Stimulated activated naive B cell treated with anti-CD40 and anti-IgM and Interleukin-4, amounts not matched to agents 10 μg/mL and 1 μg/mL and 100 μg/mL, for 72 hours (primary cell): ENCODE measurements at regions not wholly inside any gene's neighbourhood (a gene's known extent, or its start where the extent isn't known, plus 50 kb on each side); places are given as distances from the start of the nearest gene placed in this dataset.
"Not testable (repeated sequence)": the region's sequence is repeated elsewhere in the genome, so short reads cannot be mapped to it uniquely, and the experiment has no call there.

ENCODE experiments used
- ATAC-seq, 2 donors: fragments of 150-1000 bp; cut with Tn5 transposase; replicated peaks; 2 replicates each; pipeline ENCODE4 v1.10.0; 2021; ENCODE audit warnings: moderate library complexity in 1 of 2
- DNase-seq: peaks from one replicate; pipeline ENCODE4 v3.0.0; 2021
- H3K27ac Mint-ChIP-seq: one replicate; pipeline ENCODE4 v1.8.0; 2022; ENCODE audit warnings: mild to moderate bottlenecking, mixed read lengths
- H3K27me3 Mint-ChIP-seq, 2 donors: one replicate each; pipeline ENCODE4 v1.8.0; 2022; ENCODE audit warnings: mixed read lengths in 2 of 2
- H3K36me3 Mint-ChIP-seq, 2 donors: one replicate each; pipeline ENCODE4 v1.8.0; 2022; ENCODE audit warnings: mixed read lengths in 2 of 2, mild to moderate bottlenecking in 1 of 2
- H3K4me1 Mint-ChIP-seq, 2 donors: one replicate each; pipeline ENCODE4 v1.8.0; 2022; ENCODE audit warnings: mixed read lengths in 2 of 2, mild to moderate bottlenecking in 1 of 2
- H3K4me3 Mint-ChIP-seq, 2 donors: one replicate each; pipeline ENCODE4 v1.8.0; 2022; ENCODE audit warnings: mild to moderate bottlenecking in 2 of 2, mixed read lengths in 2 of 2, moderate library complexity in 1 of 2
- H3K9me3 Mint-ChIP-seq, 2 donors: one replicate each; pipeline ENCODE4 v1.8.0; 2022; ENCODE audit warnings: mixed read lengths in 2 of 2, mild to moderate bottlenecking in 1 of 2

- DNase-seq (no peak), ATAC-seq (no peak)
- Mint-ChIP-seq H3K4me3 (no peak overlapping the region), H3K36me3 (peaks cover 0 to 4% of the 10 kb centered on the region in 2 donors), H3K27ac (no peak overlapping the region), H3K27me3 (peaks cover 23 to 24% of the 10 kb centered on the region in 2 donors), H3K9me3 (peaks cover 0 to 6% of the 10 kb centered on the region in 2 donors), H3K4me1 (peaks cover 13 to 30% of the 10 kb centered on the region in 2 donors)
Observed at GRCh38 chr21:39009587-39010225, 173.5 kb downstream of the PSMG1 start.

GRCh38 chr21:39007985-39008384 is 175.3 kb downstream of the PSMG1 start:
- no peak for DNase-seq
- peaks cover 0 to 2% of the 10 kb centered on the region in 2 donors for H3K36me3 Mint-ChIP-seq

GRCh38 chr21:39007532-39007931 is 175.7 kb downstream of the PSMG1 start:
- no peak for DNase-seq
- peaks cover 16 to 34% of the 10 kb centered on the region in 2 donors for H3K4me1 Mint-ChIP-seq
- no peak for ATAC-seq
- peaks cover 0 to 6% of the 10 kb centered on the region in 2 donors for H3K9me3 Mint-ChIP-seq
- peak overlapping the region; percentile 42 for H3K27ac Mint-ChIP-seq
- peaks cover 0 to 2% of the 10 kb centered on the region in 2 donors for H3K36me3 Mint-ChIP-seq
- peaks cover 39% of the 10 kb centered on the region in 2 donors for H3K27me3 Mint-ChIP-seq
- H3K4me3 Mint-ChIP-seq: no peak overlapping the region

More at GRCh38 chr21:39007985-39008384, 175.3 kb downstream of the PSMG1 start:
- Mint-ChIP-seq H3K27me3 (peaks cover 35 to 36% of the 10 kb centered on the region in 2 donors), H3K9me3 (peaks cover 0 to 6% of the 10 kb centered on the region in 2 donors), H3K4me3 (no peak overlapping the region), H3K27ac (no peak overlapping the region), H3K4me1 (peaks cover 16 to 34% of the 10 kb centered on the region in 2 donors)
- no peak for ATAC-seq

GRCh38 chr21:39006571-39007311 is 176.5 kb downstream of the PSMG1 start:
- Mint-ChIP-seq H3K4me3 (peak overlapping the region in 1 of 2 donors; percentile 50), H3K27me3 (peaks cover 43 to 44% of the 10 kb centered on the region in 2 donors), H3K9me3 (peaks cover 0 to 6% of the 10 kb centered on the region in 2 donors), H3K36me3 (peaks cover 0 to 2% of the 10 kb centered on the region in 2 donors), H3K4me1 (peaks cover 16 to 34% of the 10 kb centered on the region in 2 donors), H3K27ac (peak overlapping the region; percentile 25)
- ATAC-seq (peak; percentile 39 to 54), DNase-seq (no peak)

- Mint-ChIP-seq H3K27ac (no peak overlapping the region), H3K4me1 (peaks cover 18 to 41% of the 10 kb centered on the region in 2 donors), H3K4me3 (no peak overlapping the region), H3K27me3 (peaks cover 44 to 50% of the 10 kb centered on the region in 2 donors), H3K36me3 (peaks cover 0 to 2% of the 10 kb centered on the region in 2 donors), H3K9me3 (peaks cover 0 to 6% of the 10 kb centered on the region in 2 donors)
- ATAC-seq (no peak), DNase-seq (no peak)
Observed at GRCh38 chr21:39005502-39005787, 177.8 kb downstream of the PSMG1 start.

- Mint-ChIP-seq H3K27me3 (peaks cover 50 to 56% of the 10 kb centered on the region in 2 donors), H3K36me3 (peaks cover 0 to 2% of the 10 kb centered on the region in 2 donors), H3K27ac (peak overlapping the region; percentile 70), H3K9me3 (peaks cover 0 to 6% of the 10 kb centered on the region in 2 donors), H3K4me1 (peaks cover 18 to 43% of the 10 kb centered on the region in 2 donors), H3K4me3 (peak overlapping the region in 1 of 2 donors; percentile 26)
- DNase-seq (no peak), ATAC-seq (peak; percentile 30 to 33)
Observed at GRCh38 chr21:39004634-39005501, 178.4 kb downstream of the PSMG1 start.

GRCh38 chr21:39003982-39004633 is 179.1 kb downstream of the PSMG1 start:
- no peak for DNase-seq
- Mint-ChIP-seq H3K27ac (no peak overlapping the region), H3K4me1 (peaks cover 23 to 51% of the 10 kb centered on the region in 2 donors), H3K27me3 (peaks cover 58 to 60% of the 10 kb centered on the region in 2 donors), H3K9me3 (peaks cover 0 to 6% of the 10 kb centered on the region in 2 donors), H3K36me3 (peaks cover 0 to 2% of the 10 kb centered on the region in 2 donors), H3K4me3 (no peak overlapping the region)
- peak in 1 of 2 donors; percentile 9 for ATAC-seq

GRCh38 chr21:39001341-39001740 is 181.9 kb downstream of the PSMG1 start:
- H3K27me3 Mint-ChIP-seq: peaks cover 59 to 61% of the 10 kb centered on the region in 2 donors
- no peak overlapping the region for H3K4me3 Mint-ChIP-seq
- ATAC-seq (no peak), DNase-seq (no peak)
- no peak overlapping the region for H3K27ac Mint-ChIP-seq
- H3K36me3 Mint-ChIP-seq: peaks cover 0 to 2% of the 10 kb centered on the region in 2 donors
- H3K4me1 Mint-ChIP-seq: peaks cover 27 to 53% of the 10 kb centered on the region in 2 donors
- peaks cover 0 to 4% of the 10 kb centered on the region in 2 donors for H3K9me3 Mint-ChIP-seq

GRCh38 chr21:39000496-39000895 is 182.8 kb downstream of the PSMG1 start:
- Mint-ChIP-seq H3K27me3 (peaks cover 60% of the 10 kb centered on the region in 2 donors), H3K27ac (no peak overlapping the region), H3K4me3 (no peak overlapping the region), H3K9me3 (no peaks in the 10 kb centered on the region), H3K36me3 (no peaks in the 10 kb centered on the region), H3K4me1 (peaks cover 24 to 44% of the 10 kb centered on the region in 2 donors)
- DNase-seq (no peak), ATAC-seq (peak; percentile 31 to 50)

- no peaks in the 10 kb centered on the region for H3K36me3 Mint-ChIP-seq
- peaks cover 18 to 33% of the 10 kb centered on the region in 2 donors for H3K4me1 Mint-ChIP-seq
- DNase-seq (no peak), ATAC-seq (no peak)
- H3K27ac Mint-ChIP-seq: no peak overlapping the region
- no peaks in the 10 kb centered on the region for H3K9me3 Mint-ChIP-seq
- H3K27me3 Mint-ChIP-seq: peaks cover 60% of the 10 kb centered on the region in 2 donors
- no peak overlapping the region for H3K4me3 Mint-ChIP-seq
Observed at GRCh38 chr21:38999161-38999560, 184.1 kb downstream of the PSMG1 start.

GRCh38 chr21:38998281-38998680 is 185.0 kb downstream of the PSMG1 start:
- not testable (repeated sequence) for H3K9me3 Mint-ChIP-seq, H3K27ac Mint-ChIP-seq, H3K4me3 Mint-ChIP-seq, DNase-seq, H3K36me3 Mint-ChIP-seq
- ATAC-seq: peak; percentile 31 to 45
- H3K4me1 Mint-ChIP-seq: peaks cover 17 to 33% of the 10 kb centered on the region in 2 donors
- peaks cover 54 to 60% of the 10 kb centered on the region in 2 donors for H3K27me3 Mint-ChIP-seq

- not testable (repeated sequence) for H3K36me3 Mint-ChIP-seq, H3K9me3 Mint-ChIP-seq, H3K27ac Mint-ChIP-seq, H3K4me3 Mint-ChIP-seq, DNase-seq
- Mint-ChIP-seq H3K4me1 (peaks cover 17 to 33% of the 10 kb centered on the region in 2 donors), H3K27me3 (peaks cover 51 to 57% of the 10 kb centered on the region in 2 donors)
- ATAC-seq: peak; percentile 8 to 12
Observed at GRCh38 chr21:38997843-38998175, 185.4 kb downstream of the PSMG1 start.

GRCh38 chr21:38997051-38997842 is 186.0 kb downstream of the PSMG1 start:
- H3K27me3 Mint-ChIP-seq: peaks cover 52 to 61% of the 10 kb centered on the region in 2 donors
- H3K4me3 Mint-ChIP-seq: no peak overlapping the region
- H3K27ac Mint-ChIP-seq: no peak overlapping the region
- H3K4me1 Mint-ChIP-seq: peaks cover 17 to 33% of the 10 kb centered on the region in 2 donors
- H3K9me3 Mint-ChIP-seq: no peaks in the 10 kb centered on the region
- H3K36me3 Mint-ChIP-seq: no peaks in the 10 kb centered on the region
- ATAC-seq: peak in 1 of 2 donors; percentile 8
- DNase-seq: no peak
